NCI-H510A treated with DMSO at 0.1 percent for 48 hours (cell line): ENCODE measurements at regions not wholly inside any gene's neighbourhood (a gene's known extent, or its start where the extent isn't known, plus 50 kb on each side); places are given as distances from the start of the nearest gene placed in this dataset.

Experiments
- DNase-seq: peaks from one replicate; lab custom pipeline; 2025; lab: John Stamatoyannopoulos, UW

- DNase-seq, result no peak
Measured at GRCh38 chrX:3257471-3257870, 89.0 kb downstream of the MXRA5 start.

- DNase-seq, result no peak
Measured at GRCh38 chrX:3256868-3257267, 89.6 kb downstream of the MXRA5 start.

GRCh38 chrX:3252744-3253143 lies 93.7 kb downstream of the MXRA5 start:
- DNase-seq, result no peak

GRCh38 chrX:3250966-3251365 lies 95.5 kb downstream of the MXRA5 start:
- DNase-seq, result no peak

- peak; percentile 1 for DNase-seq
Measured at GRCh38 chrX:3244955-3245354, 101.5 kb downstream of the MXRA5 start.

- no peak for DNase-seq
Measured at GRCh38 chrX:3244203-3244743, 102.2 kb downstream of the MXRA5 start.

GRCh38 chrX:3232262-3232923 lies 114.1 kb downstream of the MXRA5 start:
- no peak for DNase-seq

- DNase-seq, result no peak
Measured at GRCh38 chrX:3231766-3232165, 114.7 kb downstream of the MXRA5 start.

GRCh38 chrX:3230496-3230895 lies 116.0 kb downstream of the MXRA5 start:
- no peak for DNase-seq

GRCh38 chrX:3227526-3227925 lies 118.9 kb downstream of the MXRA5 start:
- no peak for DNase-seq

- no peak for DNase-seq
Measured at GRCh38 chrX:3226087-3226486, 120.4 kb downstream of the MXRA5 start.

GRCh38 chrX:3221643-3222042 lies 124.8 kb downstream of the MXRA5 start:
- no peak for DNase-seq

- no peak for DNase-seq
Measured at GRCh38 chrX:3219667-3220066, 126.8 kb downstream of the MXRA5 start.

GRCh38 chrX:3219231-3219630 lies 127.2 kb downstream of the MXRA5 start:
- DNase-seq, result no peak

GRCh38 chrX:3218442-3218841 lies 128.0 kb downstream of the MXRA5 start:
- DNase-seq, result no peak

GRCh38 chrX:3216581-3217180 lies 129.8 kb downstream of the MXRA5 start:
- DNase-seq, result no peak

- no peak for DNase-seq
Measured at GRCh38 chrX:3215249-3215648, 131.2 kb downstream of the MXRA5 start.

GRCh38 chrX:3206314-3206713 lies 140.1 kb downstream of the MXRA5 start:
- DNase-seq, result no peak

- no peak for DNase-seq
Measured at GRCh38 chrX:3204606-3205005, 141.8 kb downstream of the MXRA5 start.

- DNase-seq, result no peak
Measured at GRCh38 chrX:3195845-3196244, 150.6 kb downstream of the MXRA5 start.

- DNase-seq, result no peak
Measured at GRCh38 chrX:3192835-3193234, 151.6 kb downstream of the ARSF start.

- DNase-seq, result no peak
Measured at GRCh38 chrX:3191796-3192195, 150.5 kb downstream of the ARSF start.

- no peak for DNase-seq
Measured at GRCh38 chrX:3191201-3191600, 149.9 kb downstream of the ARSF start.
